HFFc6 (cell line): ENCODE measurements at regions not wholly inside any gene's neighbourhood (a gene's known extent, or its start where the extent isn't known, plus 50 kb on each side); places are given as distances from the start of the nearest gene placed in this dataset.

Source experiments
- DNase-seq: peaks from one replicate; pipeline ENCODE4 v3.0.0-alpha.2; 2018
- H3K27ac Mint-ChIP-seq: 2 replicates; pipeline ENCODE4 v1.8.0; 2020; ENCODE audit warnings: mild to moderate bottlenecking, mixed read lengths
- H3K27me3 Mint-ChIP-seq: 2 replicates; pipeline ENCODE4 v1.8.0; 2021; ENCODE audit warnings: mild to moderate bottlenecking, moderate library complexity, mixed read lengths; ENCODE audit not compliant: insufficient read depth
- H3K36me3 Mint-ChIP-seq: 2 replicates; pipeline ENCODE4 v1.8.0; 2021; ENCODE audit warnings: low read depth, mixed read lengths
- H3K4me1 Mint-ChIP-seq: 2 replicates; pipeline ENCODE4 v1.8.0; 2020; ENCODE audit warnings: low read depth, mixed read lengths
- H3K4me3 Mint-ChIP-seq: 2 replicates; pipeline ENCODE4 v1.8.0; 2020; ENCODE audit warnings: mild to moderate bottlenecking, moderate library complexity, mixed read lengths
- H3K9me3 Mint-ChIP-seq: 2 replicates; pipeline ENCODE4 v1.8.0; 2020; ENCODE audit warnings: mild to moderate bottlenecking, mixed read lengths
- CTCF ChIP-seq: fragments of 200-600 bp; sonication (generic); IDR thresholded peaks from 2 replicates; pipeline ENCODE4 v1.5.0; 2021; ENCODE audit warnings: antibody characterized with exemption, mild to moderate bottlenecking

- H3K27ac Mint-ChIP-seq = no peak overlapping the region
- no peaks in the 10 kb centered on the region; the same call in 1 of the 2 replicates for H3K27me3 Mint-ChIP-seq
- no peaks in the 10 kb centered on the region for H3K4me1 Mint-ChIP-seq
- no peak for DNase-seq
- no peak for TF ChIP-seq CTCF
- H3K36me3 Mint-ChIP-seq = no peaks in the 10 kb centered on the region
- H3K4me3 Mint-ChIP-seq = no peak overlapping the region
- no peaks in the 10 kb centered on the region for H3K9me3 Mint-ChIP-seq
These were observed 342.8 kb downstream of the TMEM167A start for GRCh38 chr5:82734347-82734746.

GRCh38 chr5:82730913-82731312, 346.3 kb downstream of the TMEM167A start:
- H3K9me3 Mint-ChIP-seq = no peaks in the 10 kb centered on the region; the same call in 1 of the 2 replicates
- no peaks in the 10 kb centered on the region for H3K36me3 Mint-ChIP-seq
- DNase-seq = no peak
- no peaks in the 10 kb centered on the region; the same call in 1 of the 2 replicates for H3K27me3 Mint-ChIP-seq
- H3K4me3 Mint-ChIP-seq = no peak overlapping the region
- no peaks in the 10 kb centered on the region for H3K4me1 Mint-ChIP-seq
- no peak overlapping the region for H3K27ac Mint-ChIP-seq
- TF ChIP-seq CTCF = no peak

- no peak for DNase-seq
- Mint-ChIP-seq H3K36me3 (no peaks in the 10 kb centered on the region), H3K4me1 (no peaks in the 10 kb centered on the region), H3K27me3 (no peaks in the 10 kb centered on the region; the same call in 1 of the 2 replicates), H3K9me3 (peaks cover 5% of the 10 kb centered on the region), H3K4me3 (no peak overlapping the region), H3K27ac (no peak overlapping the region)
- no peak for TF ChIP-seq CTCF
These were observed 348.1 kb downstream of the TMEM167A start for GRCh38 chr5:82728926-82729702.

- Mint-ChIP-seq H3K36me3 (no peaks in the 10 kb centered on the region), H3K27ac (no peak overlapping the region), H3K4me1 (no peaks in the 10 kb centered on the region), H3K9me3 (peaks cover 5% of the 10 kb centered on the region), H3K4me3 (no peak overlapping the region), H3K27me3 (no peaks in the 10 kb centered on the region; the same call in 1 of the 2 replicates)
- TF ChIP-seq CTCF = no peak
- no peak for DNase-seq
These were observed 354.0 kb downstream of the TMEM167A start for GRCh38 chr5:82723168-82723567.

DNA sequence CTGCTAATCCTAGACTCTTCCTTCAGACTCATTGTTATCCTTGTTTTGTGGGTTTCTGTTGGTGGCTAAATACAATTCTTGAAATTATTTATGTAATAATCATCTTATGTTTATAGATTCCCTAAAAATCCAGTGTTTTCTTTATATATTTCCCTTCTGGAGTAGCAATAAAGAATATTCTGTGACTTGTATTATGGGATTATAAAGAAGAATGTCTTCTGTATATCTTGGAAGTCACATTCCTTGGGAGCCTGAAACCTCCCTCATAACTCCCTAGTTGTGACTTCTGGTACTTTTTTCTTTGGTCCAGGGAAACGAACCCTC, 356.1 kb downstream of the TMEM167A start:
- no peak for TF ChIP-seq CTCF
- no peaks in the 10 kb centered on the region; the same call in 1 of the 2 replicates for H3K27me3 Mint-ChIP-seq
- DNase-seq = no peak
- H3K36me3 Mint-ChIP-seq = no peaks in the 10 kb centered on the region
- H3K27ac Mint-ChIP-seq = no peak overlapping the region
- H3K4me1 Mint-ChIP-seq = no peaks in the 10 kb centered on the region
- H3K4me3 Mint-ChIP-seq = no peak overlapping the region
- peaks cover 7% of the 10 kb centered on the region; the same call in 1 of the 2 replicates for H3K9me3 Mint-ChIP-seq
